SK-MEL-5 (cell line): ENCODE measurements at regions not wholly inside any gene's neighbourhood (a gene's known extent, or its start where the extent isn't known, plus 50 kb on each side); places are given as distances from the start of the nearest gene placed in this dataset.
"Not testable (repeated sequence)": the region's sequence is repeated elsewhere in the genome, so short reads cannot be mapped to it uniquely, and the experiment has no call there.

ENCODE experiments used
- DNase-seq: peaks from one replicate; pipeline ENCODE4 v3.0.0-alpha.2; 2016; ENCODE audit warnings: low read depth, low spot score
- in situ Hi-C: cut with HindIII; loops from 2 replicates; pipeline ENCODE4 v1.10.0; 2016; ENCODE audit warnings: low sequenced_read_pairs, high pct_unique_total_duplicates, low pct_unique_long_range_greater_than_20kb

- DNase-seq = no peak
- in situ Hi-C loops = no loop called here
Measured at GRCh38 chr3:74384159-74384558, 230.3 kb downstream of the CNTN3 start.

- no peak for DNase-seq
- in situ Hi-C loops = no loop called here
Measured at GRCh38 chr3:74377669-74378068, 236.8 kb downstream of the CNTN3 start.

- peak; percentile 28 for DNase-seq
- in situ Hi-C loops = not testable (repeated sequence)
Measured at GRCh38 chr3:74376323-74376722, 238.1 kb downstream of the CNTN3 start.

GRCh38 chr3:74375653-74376052 is 238.8 kb downstream of the CNTN3 start:
- in situ Hi-C loops = no loop called here
- DNase-seq = no peak

- in situ Hi-C loops = no loop called here
- DNase-seq = no peak
Measured at GRCh38 chr3:74372743-74373142, 241.7 kb downstream of the CNTN3 start.

GRCh38 chr3:74370342-74370741 is 244.1 kb downstream of the CNTN3 start:
- in situ Hi-C loops = no loop called here
- no peak for DNase-seq

GRCh38 chr3:74366331-74366730 is 248.1 kb downstream of the CNTN3 start:
- in situ Hi-C loops = no loop called here

GRCh38 chr3:74363346-74363745 is 251.1 kb downstream of the CNTN3 start:
- DNase-seq = no peak
- in situ Hi-C loops = no loop called here

More at GRCh38 chr3:74366331-74366730, 248.1 kb downstream of the CNTN3 start:
- no peak for DNase-seq

GRCh38 chr3:74360406-74360805 is 254.1 kb downstream of the CNTN3 start:
- DNase-seq = no peak
- in situ Hi-C loops = no loop called here

- in situ Hi-C loops = no loop called here
- no peak for DNase-seq
Measured at GRCh38 chr3:74357881-74358280, 256.6 kb downstream of the CNTN3 start.

- DNase-seq = peak; percentile 31
- in situ Hi-C loops = no loop called here
Measured at GRCh38 chr3:74353039-74353438, 261.4 kb downstream of the CNTN3 start.

- in situ Hi-C loops = no loop called here
- DNase-seq = no peak
Measured at GRCh38 chr3:74352166-74352565, 262.3 kb downstream of the CNTN3 start.

GRCh38 chr3:74351213-74351612 is 263.2 kb downstream of the CNTN3 start:
- DNase-seq = no peak
- in situ Hi-C loops = no loop called here

GRCh38 chr3:74349015-74349414 is 265.4 kb downstream of the CNTN3 start:
- in situ Hi-C loops = no loop called here
- no peak for DNase-seq

GRCh38 chr3:74347563-74348268 is 266.7 kb downstream of the CNTN3 start:
- in situ Hi-C loops = no loop called here
- DNase-seq = no peak

- DNase-seq = no peak
- in situ Hi-C loops = no loop called here
Measured at GRCh38 chr3:74346896-74347295, 267.6 kb downstream of the CNTN3 start.

- no peak for DNase-seq
- in situ Hi-C loops = no loop called here
Measured at GRCh38 chr3:74345701-74346100, 268.8 kb downstream of the CNTN3 start.

- DNase-seq = no peak
- in situ Hi-C loops = no loop called here
Measured at GRCh38 chr3:74344865-74345440, 269.5 kb downstream of the CNTN3 start.

- in situ Hi-C loops = no loop called here
- no peak for DNase-seq
Measured at GRCh38 chr3:74343391-74343790, 271.1 kb downstream of the CNTN3 start.
